Activated CD4-positive, alpha-beta memory T cell treated with anti-CD3 and anti-CD28 coated beads, Interleukin-2, amount 10 ng/mL, durations not matched to agents 7 days and 5 days (primary cell): ENCODE measurements at regions not wholly inside any gene's neighbourhood (a gene's known extent, or its start where the extent isn't known, plus 50 kb on each side); places are given as distances from the start of the nearest gene placed in this dataset.

Source experiments
- CTCF ChIA-PET: fragments of 350-600 bp; sonication (Branson Sonifier 250); formaldehyde crosslinking; loops from one replicate; lab custom pipeline; 2021; ENCODE audit warnings: antibody characterized with exemption, inconsistent platforms; lab: Charles Lee
- POLR2A ChIA-PET: fragments of 350-600 bp; sonication (Branson Sonifier 250); formaldehyde crosslinking; loops from one replicate; lab custom pipeline; 2021; ENCODE audit warnings: antibody characterized with exemption; lab: Charles Lee
- DNase-seq: peaks from one replicate; pipeline ENCODE4 v3.0.0-alpha.2; 2020
- H3K27ac Mint-ChIP-seq: one replicate; pipeline ENCODE4 v1.8.0; 2021; ENCODE audit warnings: mild to moderate bottlenecking, mixed read lengths
- H3K27me3 Mint-ChIP-seq: one replicate; pipeline ENCODE4 v1.8.0; 2021; ENCODE audit warnings: mixed read lengths
- H3K36me3 Mint-ChIP-seq: one replicate; pipeline ENCODE4 v1.8.0; 2021; ENCODE audit warnings: low read depth, mixed read lengths
- H3K4me1 Mint-ChIP-seq: one replicate; pipeline ENCODE4 v1.8.0; 2021; ENCODE audit warnings: mixed read lengths
- H3K4me3 Mint-ChIP-seq: one replicate; pipeline ENCODE4 v1.8.0; 2021; ENCODE audit warnings: mild to moderate bottlenecking, mixed read lengths
- H3K9me3 Mint-ChIP-seq: one replicate; pipeline ENCODE4 v1.8.0; 2021; ENCODE audit warnings: mixed read lengths

DNA sequence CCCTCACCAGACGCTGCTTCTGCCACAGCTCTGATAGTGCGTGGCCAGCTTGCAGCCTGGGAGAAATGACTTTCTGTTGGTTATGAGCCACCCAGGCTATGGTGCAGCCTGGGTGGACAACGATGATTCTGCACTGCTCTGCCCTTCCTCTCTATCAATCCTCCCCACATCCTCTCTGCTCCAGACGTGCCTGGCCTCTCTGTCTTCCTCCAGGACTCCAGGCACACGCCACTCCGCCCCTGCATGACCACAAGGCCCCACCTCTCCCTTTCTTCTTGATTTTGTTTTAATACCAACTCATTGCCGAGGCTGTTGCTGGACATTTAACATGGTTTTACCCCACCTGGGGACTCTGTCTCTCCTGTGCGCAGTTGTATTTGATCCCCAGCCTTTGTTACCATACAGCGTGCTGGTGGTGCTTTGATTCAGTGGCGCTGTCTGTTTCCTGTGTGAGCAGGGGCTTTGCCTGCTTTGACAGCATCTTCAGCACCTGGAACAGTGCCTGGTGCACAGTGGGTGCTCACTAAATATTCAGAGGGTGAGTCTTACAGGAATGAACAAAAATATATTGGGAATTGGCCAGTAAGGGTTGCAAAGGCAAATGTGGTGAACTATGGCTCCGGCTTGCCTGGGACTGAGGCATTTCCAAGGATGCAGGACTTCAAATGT is 280.9 kb downstream of the CDH26 start:
- H3K27ac Mint-ChIP-seq = no peak overlapping the region
- H3K4me3 Mint-ChIP-seq = no peak overlapping the region
- CTCF ChIA-PET = no interaction called here

DNA sequence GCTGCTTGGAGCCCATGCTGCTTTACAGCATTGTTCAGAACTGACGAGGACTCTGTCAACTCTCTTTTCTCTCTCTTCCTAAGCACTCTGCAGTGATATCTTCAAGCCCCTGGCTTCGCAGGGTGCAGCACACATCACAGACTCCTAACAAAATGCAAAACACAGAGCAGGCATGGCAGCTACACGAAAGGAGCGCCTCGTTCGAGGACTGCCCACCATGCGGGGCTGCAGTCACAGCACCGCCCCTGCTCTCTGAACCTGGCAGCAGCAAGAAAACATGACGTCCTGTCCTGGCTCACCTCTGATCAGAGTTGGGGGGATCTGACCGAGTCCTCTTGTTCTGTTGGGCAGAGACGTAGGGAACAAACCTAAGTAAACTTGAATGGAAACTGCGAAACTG is 281.7 kb downstream of the CDH26 start:
- Mint-ChIP-seq H3K4me1 (no peaks in the 10 kb centered on the region), H3K9me3 (no peaks in the 10 kb centered on the region), H3K4me3 (no peak overlapping the region), H3K27me3 (no peaks in the 10 kb centered on the region), H3K36me3 (no peaks in the 10 kb centered on the region), H3K27ac (no peak overlapping the region)
- DNase-seq = no peak
- ChIA-PET POLR2A (no interaction called here), CTCF (no interaction called here)

More for the DNA sequence above, 280.9 kb downstream of the CDH26 start:
- H3K4me1 Mint-ChIP-seq = no peaks in the 10 kb centered on the region
- H3K27me3 Mint-ChIP-seq = no peaks in the 10 kb centered on the region
- POLR2A ChIA-PET = no interaction called here
- H3K36me3 Mint-ChIP-seq = no peaks in the 10 kb centered on the region
- no peak for DNase-seq
- no peaks in the 10 kb centered on the region for H3K9me3 Mint-ChIP-seq

DNA sequence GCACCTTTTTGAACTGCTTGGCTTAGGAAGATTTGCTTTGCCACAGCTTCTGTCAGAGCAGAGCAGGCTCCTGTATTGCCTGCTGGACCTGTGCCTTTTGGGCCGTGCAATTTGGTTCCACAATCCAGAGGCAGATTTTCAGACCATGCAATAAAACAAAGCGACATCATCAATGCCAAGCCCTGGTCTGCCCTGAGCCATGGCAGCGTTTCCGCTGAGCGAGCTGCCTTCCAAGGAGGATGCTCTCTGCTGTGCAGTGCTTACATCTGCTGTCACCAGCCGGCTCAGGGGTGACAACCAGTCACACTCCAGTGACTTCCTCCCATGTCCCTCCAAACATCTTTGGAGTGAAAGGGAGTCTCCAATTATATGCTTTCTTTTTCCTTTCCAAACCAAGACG is 282.2 kb downstream of the CDH26 start:
- H3K9me3 Mint-ChIP-seq = no peaks in the 10 kb centered on the region
- POLR2A ChIA-PET = no interaction called here
- no peak for DNase-seq
- no peaks in the 10 kb centered on the region for H3K27me3 Mint-ChIP-seq
- CTCF ChIA-PET = no interaction called here
- no peak overlapping the region for H3K4me3 Mint-ChIP-seq
- no peak overlapping the region for H3K27ac Mint-ChIP-seq
- no peaks in the 10 kb centered on the region for H3K4me1 Mint-ChIP-seq
- no peaks in the 10 kb centered on the region for H3K36me3 Mint-ChIP-seq

DNA sequence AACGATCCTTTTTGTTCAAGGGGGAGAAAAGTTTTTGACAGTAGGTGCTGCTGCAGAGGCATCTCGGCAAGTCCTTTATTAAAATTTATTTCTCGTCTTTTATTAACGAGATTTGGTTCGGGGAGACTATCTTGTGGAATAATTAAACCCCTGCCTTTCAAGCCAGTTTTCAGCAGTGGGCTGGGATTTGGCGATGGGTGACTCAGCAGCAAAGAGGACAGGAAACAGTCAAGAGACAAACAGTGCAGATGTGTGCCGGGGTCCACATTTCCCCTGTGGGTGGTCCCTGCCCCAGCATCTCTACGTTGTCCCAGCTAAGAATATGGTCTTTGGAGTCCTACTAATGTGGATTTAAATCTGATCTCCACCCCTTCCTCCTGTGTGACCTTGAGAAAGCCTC is 282.8 kb downstream of the CDH26 start:
- Mint-ChIP-seq H3K9me3 (no peaks in the 10 kb centered on the region), H3K4me1 (no peaks in the 10 kb centered on the region), H3K4me3 (no peak overlapping the region), H3K27me3 (no peaks in the 10 kb centered on the region), H3K36me3 (no peaks in the 10 kb centered on the region), H3K27ac (no peak overlapping the region)
- DNase-seq = no peak
- ChIA-PET POLR2A (no interaction called here), CTCF (no interaction called here)

DNA sequence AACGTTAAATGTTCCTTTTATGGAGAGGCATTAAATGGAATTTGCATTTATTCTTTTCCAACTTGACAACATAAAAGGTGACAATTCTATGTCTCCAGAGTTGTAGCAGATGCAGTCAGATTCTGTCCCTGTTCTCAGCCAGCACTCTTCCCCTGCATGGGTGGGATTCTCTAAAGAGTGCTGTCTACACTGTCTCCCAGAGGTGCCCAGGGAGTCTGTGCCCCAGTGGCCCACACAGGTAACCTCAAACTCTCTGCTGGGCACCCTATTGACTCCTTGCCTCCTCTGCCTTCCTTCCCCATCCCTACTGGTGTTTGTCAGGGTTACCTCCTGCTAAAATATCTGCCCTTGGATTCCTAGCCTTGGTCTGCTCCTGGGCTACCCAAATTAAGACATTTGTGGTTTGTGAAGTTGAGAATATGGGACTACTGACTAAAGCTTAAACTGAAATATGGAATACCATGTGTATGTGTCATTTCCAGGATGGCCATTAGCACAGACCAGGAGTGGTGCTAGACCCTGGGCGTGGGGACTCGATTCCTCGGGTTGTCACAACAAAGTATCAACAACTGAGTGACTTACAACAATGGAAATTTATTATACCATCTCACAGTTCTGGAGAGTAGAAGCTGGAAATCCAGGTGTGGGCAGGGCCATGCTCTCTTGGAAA is 284.7 kb downstream of the CDH26 start:
- POLR2A ChIA-PET = no interaction called here
- Mint-ChIP-seq H3K36me3 (no peaks in the 10 kb centered on the region), H3K4me3 (no peak overlapping the region), H3K27me3 (no peaks in the 10 kb centered on the region), H3K9me3 (no peaks in the 10 kb centered on the region), H3K4me1 (no peaks in the 10 kb centered on the region), H3K27ac (no peak overlapping the region)
- DNase-seq = no peak
- CTCF ChIA-PET = no interaction called here

DNA sequence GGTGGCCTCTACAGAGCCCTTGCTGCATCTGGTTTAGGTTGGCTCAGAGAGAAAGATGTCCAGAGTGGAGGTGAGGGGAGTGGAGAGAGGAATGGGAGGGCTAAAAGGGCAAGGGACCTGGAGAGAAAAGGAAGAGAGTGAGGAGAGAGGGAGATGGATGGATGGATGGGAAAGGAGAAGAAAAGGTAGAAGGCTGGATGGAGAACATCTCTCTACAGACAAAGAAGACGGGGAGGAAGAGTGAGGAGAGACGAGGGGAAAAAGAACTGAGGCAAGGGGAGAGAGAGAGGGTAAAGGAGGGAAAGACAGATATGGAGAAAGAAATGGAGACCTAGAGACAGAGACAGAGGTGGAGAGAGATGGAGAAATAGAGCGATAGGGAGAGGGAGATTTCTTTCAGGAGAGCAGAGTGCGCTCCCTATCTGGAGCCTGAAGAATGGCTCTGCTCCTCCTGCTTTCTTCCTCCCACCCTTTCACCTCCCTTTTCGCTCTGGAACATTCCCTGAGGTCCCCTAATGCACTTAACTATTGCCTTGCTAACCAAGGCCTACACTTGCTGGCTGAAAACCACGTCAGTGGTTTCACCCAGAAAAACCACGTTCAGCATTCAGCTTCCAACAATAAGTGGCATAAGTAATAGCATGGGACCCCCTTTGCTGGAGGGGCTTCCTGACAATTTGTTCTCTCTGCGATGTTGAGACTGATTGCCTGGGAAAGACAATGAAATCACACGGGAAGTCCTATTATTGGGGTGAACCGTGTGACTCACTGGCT is 286.3 kb downstream of the CDH26 start:
- no peaks in the 10 kb centered on the region for H3K9me3 Mint-ChIP-seq
- H3K4me3 Mint-ChIP-seq = no peak overlapping the region
- no peak for DNase-seq
- H3K4me1 Mint-ChIP-seq = no peaks in the 10 kb centered on the region
- no peak overlapping the region for H3K27ac Mint-ChIP-seq
- H3K27me3 Mint-ChIP-seq = no peaks in the 10 kb centered on the region
- ChIA-PET CTCF (no interaction called here), POLR2A (no interaction called here)
- no peaks in the 10 kb centered on the region for H3K36me3 Mint-ChIP-seq

DNA sequence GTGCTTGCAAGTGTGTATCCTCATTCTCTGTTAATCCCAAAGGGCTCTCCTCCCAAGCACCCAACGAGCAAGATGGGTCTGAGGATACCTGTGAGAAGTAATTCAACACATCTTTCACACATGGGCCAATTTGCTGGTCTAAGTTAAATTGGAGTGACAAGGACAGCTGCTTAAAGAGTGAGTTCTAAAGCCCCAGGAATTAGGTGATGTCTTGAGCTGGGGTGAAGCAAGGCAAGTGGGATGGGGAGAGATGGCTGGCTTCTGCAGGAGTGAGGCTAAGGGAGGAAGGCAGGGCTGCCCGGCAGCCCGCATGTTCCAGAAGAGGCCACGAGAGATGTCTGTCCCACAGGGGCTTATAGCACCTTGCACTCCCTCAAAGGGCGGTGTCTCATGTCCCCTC is 288.5 kb downstream of the CDH26 start:
- Mint-ChIP-seq H3K27me3 (no peaks in the 10 kb centered on the region), H3K36me3 (no peaks in the 10 kb centered on the region), H3K4me1 (no peaks in the 10 kb centered on the region), H3K4me3 (no peak overlapping the region), H3K9me3 (no peaks in the 10 kb centered on the region), H3K27ac (no peak overlapping the region)
- no peak for DNase-seq
- CTCF ChIA-PET = no interaction called here
- POLR2A ChIA-PET = no interaction called here

DNA sequence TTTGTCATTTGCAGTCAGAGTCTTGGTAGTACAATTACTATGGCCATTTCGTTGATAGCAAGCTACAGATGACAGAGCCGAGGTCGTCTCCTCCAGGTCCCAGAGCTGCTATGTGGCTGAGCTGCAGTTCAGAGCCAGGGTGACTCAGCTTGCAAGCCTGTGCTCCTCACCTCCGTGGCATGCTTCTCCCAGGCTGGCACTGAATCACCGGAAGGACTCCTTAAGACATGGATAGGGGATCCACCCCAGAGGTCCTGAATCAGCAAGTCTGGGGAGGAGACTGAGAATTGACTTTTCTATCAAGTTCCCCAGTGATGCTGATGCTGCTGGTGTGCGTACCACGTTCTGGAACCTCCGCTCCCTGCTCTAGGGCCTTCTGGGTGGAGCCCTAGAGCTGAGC is 291.2 kb downstream of the CDH26 start:
- H3K4me3 Mint-ChIP-seq = no peak overlapping the region
- H3K27me3 Mint-ChIP-seq = no peaks in the 10 kb centered on the region
- ChIA-PET CTCF (interaction anchor here (0.5 to 1.1 kb wide), 2 partner anchors 14 to 1166 kb away, joined by 3 to 4 read pairs; no protein-coding TSS in a partner anchor), POLR2A (no interaction called here)
- no peak for DNase-seq
- H3K36me3 Mint-ChIP-seq = no peaks in the 10 kb centered on the region
- no peaks in the 10 kb centered on the region for H3K9me3 Mint-ChIP-seq
- H3K4me1 Mint-ChIP-seq = no peaks in the 10 kb centered on the region
- H3K27ac Mint-ChIP-seq = no peak overlapping the region

DNA sequence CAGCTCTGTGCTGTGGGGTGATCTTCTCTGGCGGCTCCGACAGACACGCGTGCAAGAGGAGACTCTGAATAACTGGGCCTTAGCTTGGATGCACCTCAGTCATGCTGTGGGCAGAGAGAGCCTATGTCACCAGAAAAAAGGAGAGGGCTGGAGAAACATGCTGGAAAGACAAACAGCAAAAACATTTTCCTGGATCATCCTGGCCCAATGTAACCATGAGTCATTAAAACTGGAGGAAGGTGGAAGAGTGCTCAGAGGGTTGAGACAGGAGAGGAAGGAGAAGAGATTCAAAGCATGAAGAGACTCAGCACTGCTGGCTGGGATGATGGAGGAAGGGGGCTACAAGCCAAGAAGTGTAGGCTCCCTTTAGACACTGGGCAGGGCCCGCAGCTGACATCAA is 292.0 kb downstream of the CDH26 start:
- Mint-ChIP-seq H3K4me3 (no peak overlapping the region), H3K27me3 (no peaks in the 10 kb centered on the region), H3K27ac (no peak overlapping the region), H3K4me1 (no peaks in the 10 kb centered on the region), H3K36me3 (no peaks in the 10 kb centered on the region), H3K9me3 (no peaks in the 10 kb centered on the region)
- ChIA-PET CTCF (interaction anchor here (1.1 kb wide), 1 partner anchor 13 kb away, joined by 3 read pairs; no protein-coding TSS in a partner anchor), POLR2A (no interaction called here)
- no peak for DNase-seq

DNA sequence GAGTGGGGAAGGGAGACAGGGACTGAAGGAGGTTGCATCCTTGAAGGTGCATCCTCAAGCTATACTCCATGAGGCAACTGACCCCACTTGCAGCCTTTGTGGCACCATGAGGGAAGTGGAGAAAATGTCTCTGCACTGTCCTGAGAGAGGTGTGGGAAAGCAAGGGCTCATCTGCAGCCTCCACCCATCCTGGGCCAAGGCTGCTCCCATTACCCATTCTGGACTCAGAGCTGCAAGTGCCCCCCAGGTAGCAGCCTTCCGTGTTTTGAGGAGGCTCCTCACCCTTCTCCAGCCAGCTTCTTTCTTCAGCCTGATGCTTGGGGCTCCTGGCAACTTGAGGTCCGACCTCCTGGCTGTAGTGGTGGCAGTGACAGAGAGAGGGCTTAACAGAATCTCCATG is 294.6 kb downstream of the CDH26 start:
- DNase-seq = no peak
- POLR2A ChIA-PET = no interaction called here
- CTCF ChIA-PET = interaction anchor here (1.0 kb wide), 1 partner anchor 9 kb away, joined by 3 read pairs; no protein-coding TSS in a partner anchor
- H3K4me3 Mint-ChIP-seq = no peak overlapping the region
- no peak overlapping the region for H3K27ac Mint-ChIP-seq
- H3K27me3 Mint-ChIP-seq = no peaks in the 10 kb centered on the region
- H3K36me3 Mint-ChIP-seq = no peaks in the 10 kb centered on the region
- H3K4me1 Mint-ChIP-seq = no peaks in the 10 kb centered on the region
- H3K9me3 Mint-ChIP-seq = no peaks in the 10 kb centered on the region

DNA sequence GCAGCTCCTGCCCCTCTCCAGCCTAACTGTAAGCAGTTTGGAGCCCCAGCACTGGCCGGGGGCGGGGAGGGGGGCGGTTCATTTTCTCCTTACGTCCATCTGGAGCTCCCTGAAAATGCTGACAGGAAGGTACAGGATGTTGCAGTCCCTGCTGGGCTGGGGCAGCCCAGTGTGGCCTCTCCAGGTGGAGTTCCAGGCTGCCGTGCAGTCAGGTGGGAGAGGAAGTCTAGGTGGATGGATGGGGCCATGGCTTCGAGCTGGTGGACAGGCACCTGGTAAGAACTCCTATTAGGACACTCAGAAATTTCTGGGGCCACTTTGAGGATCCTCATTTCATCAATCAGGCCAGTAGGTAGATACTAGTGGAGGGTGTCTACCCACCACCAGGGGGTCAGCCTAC is 295.2 kb downstream of the CDH26 start:
- H3K9me3 Mint-ChIP-seq = no peaks in the 10 kb centered on the region
- no peaks in the 10 kb centered on the region for H3K4me1 Mint-ChIP-seq
- no peaks in the 10 kb centered on the region for H3K36me3 Mint-ChIP-seq
- H3K27ac Mint-ChIP-seq = no peak overlapping the region
- CTCF ChIA-PET = interaction anchor here (1.0 kb wide), 1 partner anchor 8 kb away, joined by 3 read pairs; no protein-coding TSS in a partner anchor
- no peak for DNase-seq
- POLR2A ChIA-PET = no interaction called here
- H3K4me3 Mint-ChIP-seq = no peak overlapping the region
- no peaks in the 10 kb centered on the region for H3K27me3 Mint-ChIP-seq

DNA sequence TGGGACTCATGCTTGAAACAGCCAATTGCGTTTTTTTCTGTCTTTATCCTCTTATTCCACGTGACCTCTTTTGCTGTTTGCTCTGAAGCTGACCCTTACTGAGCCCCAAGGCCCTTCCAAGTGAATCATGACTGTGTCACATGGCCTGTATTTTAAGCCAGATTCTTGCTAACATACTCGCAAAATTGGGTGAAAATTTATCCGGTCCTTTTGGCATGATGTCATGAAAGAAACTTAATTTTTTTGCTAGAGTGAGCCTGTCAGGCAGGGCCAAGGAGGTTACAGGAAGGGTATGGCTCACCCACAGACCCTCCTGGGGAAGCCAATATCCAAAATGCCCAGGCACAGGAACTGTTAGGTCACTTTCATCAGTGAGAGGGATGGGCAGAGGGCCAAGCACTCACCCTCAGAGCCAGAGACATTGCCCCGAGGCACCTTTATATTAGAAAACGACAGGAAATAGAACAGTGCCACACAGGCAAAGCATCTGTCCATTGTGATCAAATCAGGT is 296.7 kb downstream of the CDH26 start:
- no peak overlapping the region for H3K27ac Mint-ChIP-seq
- ChIA-PET CTCF (no interaction called here), POLR2A (no interaction called here)

DNA sequence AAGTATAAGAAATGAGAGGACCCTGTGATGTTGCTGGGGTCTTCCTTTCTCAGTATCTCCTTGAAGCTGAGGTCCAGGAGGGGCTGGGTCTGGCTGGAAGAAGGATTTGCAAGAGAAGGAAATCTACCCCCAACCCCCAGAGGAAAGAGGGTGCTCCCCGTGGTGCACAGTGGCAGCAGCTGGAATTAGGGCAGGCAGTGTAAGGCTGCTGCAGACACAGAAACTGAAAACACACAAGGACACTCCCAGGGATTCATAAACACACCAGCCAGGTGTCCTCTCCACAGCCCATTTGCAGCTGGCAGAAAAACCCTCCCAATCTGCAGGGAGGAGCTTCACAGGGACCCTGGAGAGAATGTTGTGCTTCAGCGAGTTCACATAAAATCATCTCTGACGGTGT is 297.2 kb downstream of the CDH26 start:
- POLR2A ChIA-PET = no interaction called here
- Mint-ChIP-seq H3K4me1 (no peaks in the 10 kb centered on the region), H3K27ac (no peak overlapping the region), H3K27me3 (no peaks in the 10 kb centered on the region), H3K4me3 (no peak overlapping the region), H3K9me3 (no peaks in the 10 kb centered on the region), H3K36me3 (no peaks in the 10 kb centered on the region)
- CTCF ChIA-PET = no interaction called here
- DNase-seq = no peak

More for the DNA sequence above, 296.7 kb downstream of the CDH26 start:
- no peaks in the 10 kb centered on the region for H3K4me1 Mint-ChIP-seq
- no peaks in the 10 kb centered on the region for H3K36me3 Mint-ChIP-seq
- DNase-seq = no peak
- no peaks in the 10 kb centered on the region for H3K9me3 Mint-ChIP-seq
- no peaks in the 10 kb centered on the region for H3K27me3 Mint-ChIP-seq
- H3K4me3 Mint-ChIP-seq = no peak overlapping the region
